GM23248 (cell line): ENCODE measurements at regions not wholly inside any gene's neighbourhood (a gene's known extent, or its start where the extent isn't known, plus 50 kb on each side); places are given as distances from the start of the nearest gene placed in this dataset.

Experiments
- EZH2 ChIP-seq: fragments of 200-600 bp; sonication (generic); IDR thresholded peaks from 2 replicates; pipeline ENCODE4 v1.6.1; 2018; ENCODE audit warnings: antibody characterized with exemption, mild to moderate bottlenecking; ENCODE audit not compliant: insufficient read depth, poor library complexity, severe bottlenecking
- EZH2phosphoT487 ChIP-seq: fragments of 200-600 bp; sonication (generic); IDR thresholded peaks from 2 replicates; pipeline ENCODE4 v1.6.1; 2018; ENCODE audit warnings: antibody characterized with exemption, moderate library complexity, mild to moderate bottlenecking, low read depth; ENCODE audit not compliant: insufficient read depth

GRCh38 chr1:101730559-101730958, 266.2 kb downstream of the OLFM3 start:
- TF ChIP-seq EZH2, result no peak
- no peak for TF ChIP-seq EZH2phosphoT487
